Stomach (tissue), 8 donors: ENCODE measurements at regions not wholly inside any gene's neighbourhood (a gene's known extent, or its start where the extent isn't known, plus 50 kb on each side); places are given as distances from the start of the nearest gene placed in this dataset.
A peak's percentile ranks its signal among the peaks of the same experiment; 100 is the strongest.

Experiments used
- DNase-seq, 2 donors: peaks; one replicate each; pipeline versions ENCODE4 v3.0.0 to v3.0.0-alpha.2; 2013 to 2019
- H3K27ac ChIP-seq, 5 donors: fragments of 200-600 bp in 4 of 5; sonication (generic) in 4 of 5; one replicate each; pipeline ENCODE4 v1.5.1; 2013 to 2019; ENCODE audit warnings: mild to moderate bottlenecking in 1 of 5, moderate library complexity in 1 of 5
- H3K27me3 ChIP-seq, 3 donors: fragments of 200-600 bp; sonication (generic); one replicate each; pipeline ENCODE4 v1.5.1; 2017 to 2019; ENCODE audit warnings: mixed run types in 1 of 3
- H3K36me3 ChIP-seq, 4 donors: fragments of 200-600 bp; sonication (generic); 1 replicate in 3 of 4; 2 replicates in 1 of 4; pipeline ENCODE4 v1.5.1; 2016 to 2019
- H3K4me1 ChIP-seq, 4 donors: fragments of 200-600 bp; sonication (generic); one replicate each; pipeline ENCODE4 v1.5.1; 2016 to 2019
- H3K4me3 ChIP-seq, 4 donors: fragments of 200-600 bp; sonication (generic) in 3 of 4; one replicate each; pipeline ENCODE4 v1.5.1; 2016 to 2019; ENCODE audit warnings: mild to moderate bottlenecking in 1 of 4
- H3K9me3 ChIP-seq, 4 donors: fragments of 200-600 bp; sonication (generic); one replicate each; pipeline ENCODE4 v1.5.1; 2016 to 2019
- EP300 ChIP-seq: sonication (generic); formaldehyde crosslinking; IDR thresholded peaks from one replicate; pipeline ENCODE4 v1.6.1; 2017; ENCODE audit warnings: antibody characterized with exemption
- POLR2A ChIP-seq, 4 donors: fragments of 450-650 bp; IDR thresholded peaks; one replicate each; pipeline ENCODE4 v1.6.1; 2016; ENCODE audit warnings: antibody characterized with exemption in 4 of 4, control low read depth in 2 of 4, mild to moderate bottlenecking in 1 of 4, moderate library complexity in 1 of 4
- POLR2AphosphoS5 ChIP-seq, 3 donors: sonication (generic); formaldehyde crosslinking; IDR thresholded peaks; one replicate each; pipeline ENCODE4 v1.6.1; 2016; ENCODE audit warnings: antibody characterized with exemption in 3 of 3
- WGBS, 5 donors: extraction: QIAGEN DNeasy Blood & Tissue Kit in 3 of 5; methylation state at CpG; one replicate each; pipeline versions ENCODE4 v1.1.5 to v1.1.7; 2013 to 2018; 5-methylcytosine and 5-hydroxymethylcytosine counted together
- intact Hi-C: fragments of 100-400 bp; cut with DNase I; formaldehyde crosslinking; loops from one replicate; pipeline ENCODE4 v1.15.1; 2023; ENCODE audit warnings: low total_unique reads
- TF ChIP-seq, protein P1 (sequence below), 7 experiments: fragments of 450-650 bp in 4 of 7; fragments of 200-600 bp in 3 of 7; sonication (generic) in 3 of 7; IDR thresholded peaks; one replicate each; pipeline ENCODE4 v1.5.1; 2016 to 2019; ENCODE audit warnings: antibody characterized with exemption in 7 of 7, control low read depth in 2 of 7, mild to moderate bottlenecking in 1 of 7
- donor health status: healthy with polysubstance abuse.
- donor health status: Bipolar disorder and iron deficiency.
- donor health status: healthy.

GRCh38 chr11:8822469-8822868 is 88.5 kb upstream of the AKIP1 start:
- H3K27ac ChIP-seq: no peak overlapping the region
- no peaks in the 10 kb centered on the region for H3K27me3 ChIP-seq
- H3K9me3 ChIP-seq: no peaks in the 10 kb centered on the region
- WGBS, 5 donors: 75 to 80% (median 78%) methylated on average over 6 of the region's 6 CpGs
- DNase-seq: no peak
- TF ChIP-seq POLR2A (IDR thresholded peaks at IDR 0.05): no peak
- no peak for TF ChIP-seq POLR2AphosphoS5 (IDR thresholded peaks at IDR 0.05)
- TF ChIP-seq, protein P1, sequence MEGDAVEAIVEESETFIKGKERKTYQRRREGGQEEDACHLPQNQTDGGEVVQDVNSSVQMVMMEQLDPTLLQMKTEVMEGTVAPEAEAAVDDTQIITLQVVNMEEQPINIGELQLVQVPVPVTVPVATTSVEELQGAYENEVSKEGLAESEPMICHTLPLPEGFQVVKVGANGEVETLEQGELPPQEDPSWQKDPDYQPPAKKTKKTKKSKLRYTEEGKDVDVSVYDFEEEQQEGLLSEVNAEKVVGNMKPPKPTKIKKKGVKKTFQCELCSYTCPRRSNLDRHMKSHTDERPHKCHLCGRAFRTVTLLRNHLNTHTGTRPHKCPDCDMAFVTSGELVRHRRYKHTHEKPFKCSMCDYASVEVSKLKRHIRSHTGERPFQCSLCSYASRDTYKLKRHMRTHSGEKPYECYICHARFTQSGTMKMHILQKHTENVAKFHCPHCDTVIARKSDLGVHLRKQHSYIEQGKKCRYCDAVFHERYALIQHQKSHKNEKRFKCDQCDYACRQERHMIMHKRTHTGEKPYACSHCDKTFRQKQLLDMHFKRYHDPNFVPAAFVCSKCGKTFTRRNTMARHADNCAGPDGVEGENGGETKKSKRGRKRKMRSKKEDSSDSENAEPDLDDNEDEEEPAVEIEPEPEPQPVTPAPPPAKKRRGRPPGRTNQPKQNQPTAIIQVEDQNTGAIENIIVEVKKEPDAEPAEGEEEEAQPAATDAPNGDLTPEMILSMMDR (IDR thresholded peaks at IDR 0.05): no peak
- TF ChIP-seq EP300: no peak
- peaks cover 0 to 15% (median 5%) of the 10 kb centered on the region in 4 donors for H3K4me1 ChIP-seq
- H3K4me3 ChIP-seq: no peak overlapping the region
- no peaks in the 10 kb centered on the region for H3K36me3 ChIP-seq
- intact Hi-C loops: no loop called here

DNA sequence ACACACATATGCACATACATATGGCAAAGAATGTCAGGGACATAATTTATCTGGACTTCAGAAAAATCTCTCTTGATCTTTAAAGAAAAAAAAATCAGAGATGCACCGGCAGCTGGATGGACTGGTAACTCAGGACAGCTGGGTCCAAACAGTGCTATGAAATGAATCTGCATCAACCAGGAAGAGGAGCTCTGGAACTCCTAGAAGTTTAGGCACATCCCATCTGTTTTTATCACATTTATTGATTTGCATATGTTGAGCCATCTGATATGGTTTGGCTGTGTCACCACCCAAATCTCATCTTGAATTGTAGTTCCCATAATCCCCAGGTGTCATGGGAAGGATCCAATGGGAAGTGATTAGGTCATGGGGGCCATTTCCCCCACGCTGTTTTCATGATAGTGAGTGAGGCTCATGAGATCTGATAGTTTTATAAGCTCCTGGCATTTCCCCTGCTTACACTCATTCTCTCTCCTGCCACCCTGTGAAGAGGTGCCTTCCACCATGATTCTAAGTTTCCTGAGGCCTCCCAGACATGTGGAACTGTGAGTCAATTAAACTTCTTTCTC is 87.7 kb upstream of the AKIP1 start:
- no peak overlapping the region for H3K4me3 ChIP-seq
- intact Hi-C loops: no loop called here
- DNase-seq: no peak
- peaks cover 0 to 2% (median 0%) of the 10 kb centered on the region in 4 donors for H3K36me3 ChIP-seq
- no peak for TF ChIP-seq POLR2AphosphoS5 (IDR thresholded peaks at IDR 0.05)
- H3K9me3 ChIP-seq: no peaks in the 10 kb centered on the region
- H3K4me1 ChIP-seq: peaks cover 0 to 15% (median 7%) of the 10 kb centered on the region in 4 donors
- no peaks in the 10 kb centered on the region for H3K27me3 ChIP-seq
- H3K27ac ChIP-seq: no peak overlapping the region
- WGBS, 5 donors: 60 to 82% (median 66%) methylated on average over 2 of the region's 2 CpGs

DNA sequence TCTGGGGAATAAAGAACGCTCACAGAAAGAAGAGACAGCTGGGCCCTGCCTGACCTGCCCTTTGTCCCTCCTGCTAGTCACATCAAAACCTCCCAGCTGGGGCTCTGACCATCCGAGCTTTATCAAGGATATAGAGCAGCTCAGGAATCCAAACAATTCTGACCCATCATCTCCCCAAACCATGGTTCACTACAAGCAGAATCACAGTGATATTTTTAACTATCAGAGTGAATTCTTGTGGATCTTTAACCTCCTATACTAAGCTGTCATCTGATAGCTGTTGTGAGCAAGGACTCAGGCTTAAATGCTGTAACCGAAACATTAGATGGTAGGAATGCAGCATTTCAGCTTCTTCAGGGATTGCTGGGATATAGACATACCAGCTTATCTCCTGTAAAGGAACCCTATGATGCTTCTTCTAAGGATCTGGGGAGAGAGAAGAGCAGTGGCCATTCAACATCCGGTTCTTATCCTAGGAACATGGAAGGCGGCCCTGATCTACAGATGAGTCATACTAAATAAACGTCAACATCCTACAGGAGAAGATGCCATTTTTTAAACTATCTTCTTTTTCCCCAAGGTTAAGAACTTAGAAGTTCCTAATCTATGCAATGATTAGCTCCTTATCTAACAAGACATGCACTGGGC is 84.7 kb upstream of the AKIP1 start:
- intact Hi-C loops: no loop called here

GRCh38 chr11:8826901-8827560 is 84.0 kb upstream of the AKIP1 start:
- 60 to 69% (median 66%) methylated on average over 6 of the region's 6 CpGs for WGBS, 5 donors
- H3K4me3 ChIP-seq: no peak overlapping the region
- TF ChIP-seq POLR2A (IDR thresholded peaks at IDR 0.05): no peak

More for the DNA sequence above, 84.7 kb upstream of the AKIP1 start:
- Histone ChIP-seq H3K9me3 (no peaks in the 10 kb centered on the region), H3K4me3 (no peak overlapping the region), H3K27ac (peak overlapping the region in 4 of 5 donors; percentile 33 to 68 (median 46)), H3K27me3 (no peaks in the 10 kb centered on the region), H3K36me3 (peaks cover 0 to 4% (median 0%) of the 10 kb centered on the region in 4 donors), H3K4me1 (peaks cover 0 to 15% (median 9%) of the 10 kb centered on the region in 4 donors)
- TF ChIP-seq POLR2AphosphoS5 (IDR thresholded peaks at IDR 0.05): no peak
- TF ChIP-seq EP300: no peak
- TF ChIP-seq, protein P1 (IDR thresholded peaks at IDR 0.05): no peak
- TF ChIP-seq POLR2A (IDR thresholded peaks at IDR 0.05): no peak
- no peak for DNase-seq
- 46 to 60% (median 57%) methylated on average over 6 of the region's 6 CpGs for WGBS, 5 donors

GRCh38 chr11:8828046-8828445 is 82.9 kb upstream of the AKIP1 start:
- H3K4me1 ChIP-seq: peaks cover 7 to 25% (median 16%) of the 10 kb centered on the region in 4 donors
- 59 to 87% (median 81%) methylated on average over 3 of the region's 3 CpGs for WGBS, 5 donors
- TF ChIP-seq, protein P1 (IDR thresholded peaks at IDR 0.05): no peak
- no peak for TF ChIP-seq EP300
- TF ChIP-seq POLR2AphosphoS5 (IDR thresholded peaks at IDR 0.05): no peak
- no peak for DNase-seq
- no peaks in the 10 kb centered on the region for H3K9me3 ChIP-seq
- intact Hi-C loops: no loop called here
- no peaks in the 10 kb centered on the region for H3K27me3 ChIP-seq
- peak overlapping the region in 2 of 5 donors; percentile 8 to 34 for H3K27ac ChIP-seq
- peaks cover 0 to 4% (median 0%) of the 10 kb centered on the region in 4 donors for H3K36me3 ChIP-seq
- H3K4me3 ChIP-seq: no peak overlapping the region

More at GRCh38 chr11:8826901-8827560, 84.0 kb upstream of the AKIP1 start:
- Histone ChIP-seq H3K36me3 (peaks cover 0 to 4% (median 0%) of the 10 kb centered on the region in 4 donors), H3K9me3 (no peaks in the 10 kb centered on the region), H3K27me3 (no peaks in the 10 kb centered on the region), H3K27ac (peak overlapping the region in 4 of 5 donors; percentile 33 to 68 (median 46)), H3K4me1 (peaks cover 0 to 15% (median 9%) of the 10 kb centered on the region in 4 donors)
- no peak for DNase-seq
- intact Hi-C loops: no loop called here
